Keratinocyte (primary cell): ENCODE measurements at regions not wholly inside any gene's neighbourhood (a gene's known extent, or its start where the extent isn't known, plus 50 kb on each side); places are given as distances from the start of the nearest gene placed in this dataset.

ENCODE experiments used
- CTCF ChIP-seq, 3 experiments: IDR thresholded peaks in 1 of 3; conservative IDR thresholded peaks in 1 of 3; optimal IDR thresholded peaks in 1 of 3; 2 replicates in 2 of 3; 3 replicates in 1 of 3; pipeline versions ENCODE3 to v1.5.1; 2011; ENCODE audit warnings: low read length in 3 of 3, mild to moderate bottlenecking in 3 of 3, moderate library complexity in 2 of 3, control low read depth in 1 of 3, inconsistent platforms in 1 of 3; ENCODE audit not compliant: insufficient read depth in 2 of 3; ENCODE audit errors: extremely low read depth in 1 of 3
- EZH2 ChIP-seq: IDR thresholded peaks from one replicate; pipeline ENCODE4 v1.6.1; 2012; ENCODE audit warnings: inconsistent platforms, mild to moderate bottlenecking, low read length, moderate library complexity

DNA sequence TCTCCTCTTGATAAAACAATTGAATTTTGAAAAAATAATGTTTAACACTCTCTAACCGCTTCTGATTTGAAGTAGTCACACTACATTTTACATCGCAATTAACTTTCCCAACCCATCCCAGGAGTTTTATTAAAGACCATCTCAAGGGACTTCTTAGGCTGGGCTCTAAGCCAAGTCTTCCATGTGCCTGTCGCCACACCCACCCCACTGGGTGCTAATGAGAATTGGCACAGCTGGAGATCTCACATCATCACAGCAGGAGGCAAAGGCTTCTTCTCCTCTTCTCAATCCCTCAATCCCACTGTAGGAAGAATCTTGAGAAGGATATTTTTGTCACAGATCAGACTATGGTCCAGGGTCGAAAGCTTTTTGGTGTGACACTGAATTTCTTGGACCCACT lies 328.9 kb downstream of the NUF2 start:
- TF ChIP-seq CTCF (optimal IDR thresholded peaks at IDR 0.05 in 1 of 3, IDR thresholded peaks at IDR 0.05 in 1 of 3, conservative IDR thresholded peaks at IDR 0.05 in 1 of 3; ENCODE audit: extremely low read depth in 1 of 3, insufficient read depth in 2 of 3, low read length in 3 of 3) (no peak), EZH2 (no peak)
